ENCODE measurements at regions not wholly inside any gene's neighbourhood (a gene's known extent, or its start where the extent isn't known, plus 50 kb on each side); places are given as distances from the start of the nearest gene placed in this dataset.

GRCh38 chr1:34276606-34277005 lies 99.9 kb downstream of the C1orf94 start:
- no peak for TF ChIP-seq EZH2 (IDR thresholded peaks at IDR 0.05; ENCODE audit: insufficient read depth, poor library complexity, severe bottlenecking)
- TF ChIP-seq EZH2phosphoT487 (IDR thresholded peaks at IDR 0.05; ENCODE audit: insufficient read depth, low read depth) = no peak
